HepG2 (cell line): ENCODE measurements at regions not wholly inside any gene's neighbourhood (a gene's known extent, or its start where the extent isn't known, plus 50 kb on each side); places are given as distances from the start of the nearest gene placed in this dataset.
A peak's percentile ranks its signal among the peaks of the same experiment; 100 is the strongest.

Source experiments
- CBX1 ChIP-seq: IDR thresholded peaks from one replicate; pipeline ENCODE4 v1.6.1; 2016; ENCODE audit warnings: antibody characterized with exemption, low read depth
- KDM6A ChIP-seq: IDR thresholded peaks from 2 replicates; pipeline ENCODE4 v1.6.1; 2016; ENCODE audit warnings: low read depth
- PHF20 ChIP-seq: sonication (generic); formaldehyde crosslinking; IDR thresholded peaks from 2 replicates; pipeline ENCODE4 v1.5.0; 2020; ENCODE audit warnings: mild to moderate bottlenecking, missing genetic modification reagents
- POGZ ChIP-seq: sonication (generic); formaldehyde crosslinking; IDR thresholded peaks from 2 replicates; pipeline ENCODE4 v1.4.0; 2020; ENCODE audit warnings: mild to moderate bottlenecking, missing genetic modification reagents
- SETDB1 ChIP-seq: sonication (generic); formaldehyde crosslinking; IDR thresholded peaks from 2 replicates; pipeline ENCODE4 v1.5.1; 2020; ENCODE audit warnings: missing genetic modification reagents, mild to moderate bottlenecking, borderline replicate concordance
- SOX5 ChIP-seq: IDR thresholded peaks from 2 replicates; pipeline ENCODE4 v1.6.1; 2016; ENCODE audit warnings: borderline replicate concordance
- TCF7L2 ChIP-seq: IDR thresholded peaks from 2 replicates; pipeline ENCODE4 v1.6.1; 2011; ENCODE audit warnings: mild to moderate bottlenecking, low read depth, low read length, moderate library complexity
- ZC3H13 ChIP-seq: sonication (generic); formaldehyde crosslinking; IDR thresholded peaks from 2 replicates; pipeline ENCODE4 v1.8.1; 2023; ENCODE audit warnings: mild to moderate bottlenecking, missing genetic modification reagents, moderate library complexity
- ZMYM3 ChIP-seq: sonication (generic); formaldehyde crosslinking; IDR thresholded peaks from 2 replicates; pipeline ENCODE4 v1.5.1; 2020; ENCODE audit warnings: mild to moderate bottlenecking, missing genetic modification reagents
- ZNF224 ChIP-seq: sonication (generic); formaldehyde crosslinking; IDR thresholded peaks from 2 replicates; pipeline ENCODE4 v1.5.0; 2020; ENCODE audit warnings: mild to moderate bottlenecking, missing genetic modification reagents
- ZNF235 ChIP-seq: sonication (generic); formaldehyde crosslinking; IDR thresholded peaks from 2 replicates; pipeline ENCODE4 v1.8.1; 2023; ENCODE audit warnings: mild to moderate bottlenecking, missing genetic modification reagents, borderline replicate concordance
- ZNF510 ChIP-seq: sonication (generic); formaldehyde crosslinking; IDR thresholded peaks from 2 replicates; pipeline ENCODE4 v1.4.0; 2020; ENCODE audit warnings: low read depth, mild to moderate bottlenecking, missing genetic modification reagents
- ZNF557 ChIP-seq: sonication (generic); formaldehyde crosslinking; IDR thresholded peaks from 2 replicates; pipeline ENCODE4 v1.4.0; 2020; ENCODE audit warnings: missing genetic modification reagents
- ZNF564 ChIP-seq: sonication (generic); formaldehyde crosslinking; IDR thresholded peaks from 2 replicates; pipeline ENCODE4 v1.8.1; 2023; ENCODE audit warnings: mild to moderate bottlenecking, missing genetic modification reagents
- ZNF749 ChIP-seq: sonication (generic); formaldehyde crosslinking; IDR thresholded peaks from 2 replicates; pipeline ENCODE4 v1.8.0; 2022; ENCODE audit warnings: mild to moderate bottlenecking, missing genetic modification reagents, moderate library complexity, borderline replicate concordance
- ZNF816 ChIP-seq: sonication (generic); formaldehyde crosslinking; IDR thresholded peaks from 2 replicates; pipeline ENCODE4 v1.8.0; 2022; ENCODE audit warnings: missing genetic modification reagents, mild to moderate bottlenecking, borderline replicate concordance
- TF ChIP-seq, protein P1 (sequence below): conservative IDR thresholded peaks from 2 replicates; pipeline ENCODE4 v1.6.1; 2018; ENCODE audit warnings: missing genetic modification reagents
- TF ChIP-seq, protein P2 (sequence below): sonication (generic); formaldehyde crosslinking; IDR thresholded peaks from 2 replicates; pipeline ENCODE4 v1.8.0; 2023; ENCODE audit warnings: mild to moderate bottlenecking, missing genetic modification reagents
- TF ChIP-seq, protein P3 (sequence below): sonication (generic); formaldehyde crosslinking; IDR thresholded peaks from 2 replicates; pipeline ENCODE4 v1.4.0; 2020; ENCODE audit warnings: mild to moderate bottlenecking, missing genetic modification reagents, borderline replicate concordance
- TF ChIP-seq, protein P4 (sequence below): IDR thresholded peaks from 2 replicates; pipeline ENCODE4 v1.6.1; 2016; ENCODE audit warnings: missing biosample characterization, missing genetic modification reagents, low read depth
- TF ChIP-seq, protein P5 (sequence below): sonication (generic); formaldehyde crosslinking; IDR thresholded peaks from 2 replicates; pipeline ENCODE4 v1.4.0; 2020; ENCODE audit warnings: missing genetic modification reagents; ENCODE audit errors: not compliant biosample characterization
- TF ChIP-seq, protein P6 (sequence below): sonication (generic); formaldehyde crosslinking; IDR thresholded peaks from 2 replicates; pipeline ENCODE4 v1.5.0; 2020; ENCODE audit warnings: mild to moderate bottlenecking, missing genetic modification reagents

DNA sequence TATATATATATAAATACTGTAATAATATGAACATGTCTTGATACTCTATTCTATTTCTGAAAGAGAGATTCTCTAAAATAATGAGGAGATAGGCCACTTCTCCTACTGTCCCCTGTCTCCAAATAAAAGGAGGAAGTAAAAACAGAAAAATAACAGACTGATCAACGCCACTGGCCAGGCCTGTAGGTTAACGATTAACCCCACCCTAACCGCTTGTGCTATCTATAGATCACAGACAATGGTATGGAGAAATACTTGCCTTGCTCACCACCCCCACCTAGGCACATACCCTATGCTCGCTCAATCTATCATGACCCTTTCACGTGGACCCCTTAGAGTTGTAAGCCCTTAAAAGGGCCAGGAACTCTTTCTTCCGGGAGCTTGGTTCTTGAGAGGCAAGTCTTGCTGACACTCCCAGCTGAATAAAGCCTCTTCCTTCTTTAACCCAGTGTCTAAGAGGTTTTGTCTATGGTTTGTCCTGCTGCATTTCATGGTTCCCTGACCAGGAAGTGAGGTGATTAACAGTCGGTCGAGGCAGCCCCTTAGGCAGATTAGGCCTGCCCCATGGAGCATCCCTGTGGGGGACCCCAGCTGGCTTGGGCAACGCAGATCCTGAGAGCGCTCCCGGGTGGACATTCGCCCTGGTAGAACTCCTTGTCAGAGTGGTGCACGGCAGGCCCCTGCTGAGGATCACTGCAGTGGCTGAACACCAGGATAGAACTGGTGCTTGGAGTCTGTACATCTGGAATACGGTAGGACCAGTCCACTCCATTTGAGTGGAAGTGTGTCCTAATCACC lies 521.8 kb upstream of the CNTN3 start (continued):
- TF ChIP-seq, protein P1, sequence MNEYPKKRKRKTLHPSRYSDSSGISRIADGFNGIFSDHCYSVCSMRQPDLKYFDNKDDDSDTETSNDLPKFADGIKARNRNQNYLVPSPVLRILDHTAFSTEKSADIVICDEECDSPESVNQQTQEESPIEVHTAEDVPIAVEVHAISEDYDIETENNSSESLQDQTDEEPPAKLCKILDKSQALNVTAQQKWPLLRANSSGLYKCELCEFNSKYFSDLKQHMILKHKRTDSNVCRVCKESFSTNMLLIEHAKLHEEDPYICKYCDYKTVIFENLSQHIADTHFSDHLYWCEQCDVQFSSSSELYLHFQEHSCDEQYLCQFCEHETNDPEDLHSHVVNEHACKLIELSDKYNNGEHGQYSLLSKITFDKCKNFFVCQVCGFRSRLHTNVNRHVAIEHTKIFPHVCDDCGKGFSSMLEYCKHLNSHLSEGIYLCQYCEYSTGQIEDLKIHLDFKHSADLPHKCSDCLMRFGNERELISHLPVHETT (CRISPR knock-in tag): no peak
- TF ChIP-seq ZC3H13 (CRISPR knock-in tag) (no peak), ZNF224 (CRISPR knock-in tag) (no peak), SETDB1 (CRISPR knock-in tag) (0 out of 2 replicates have a peak, but pooled peaks have one; percentile 34), ZMYM3 (CRISPR knock-in tag) (no peak), ZNF816 (CRISPR knock-in tag) (no peak), ZNF510 (no peak), KDM6A (CRISPR knock-in tag) (no peak), TCF7L2 (no peak), PHF20 (CRISPR knock-in tag) (no peak), POGZ (CRISPR knock-in tag) (0 out of 2 replicates have a peak, but pooled peaks have one; percentile 25), ZNF749 (CRISPR knock-in tag) (no peak), ZNF235 (CRISPR knock-in tag) (no peak), ZNF564 (CRISPR knock-in tag) (no peak), ZNF557 (CRISPR knock-in tag) (no peak), CBX1 (no peak), SOX5 (peak; percentile 53; the same call in 1 of the 2 replicates)
- TF ChIP-seq, protein P2, sequence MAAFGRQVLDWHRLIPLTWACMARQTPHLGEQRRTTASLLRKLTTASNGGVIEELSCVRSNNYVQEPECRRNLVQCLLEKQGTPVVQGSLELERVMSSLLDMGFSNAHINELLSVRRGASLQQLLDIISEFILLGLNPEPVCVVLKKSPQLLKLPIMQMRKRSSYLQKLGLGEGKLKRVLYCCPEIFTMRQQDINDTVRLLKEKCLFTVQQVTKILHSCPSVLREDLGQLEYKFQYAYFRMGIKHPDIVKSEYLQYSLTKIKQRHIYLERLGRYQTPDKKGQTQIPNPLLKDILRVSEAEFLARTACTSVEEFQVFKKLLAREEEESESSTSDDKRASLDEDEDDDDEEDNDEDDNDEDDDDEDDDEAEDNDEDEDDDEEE (CRISPR knock-in tag): no peak
- TF ChIP-seq, protein P3, sequence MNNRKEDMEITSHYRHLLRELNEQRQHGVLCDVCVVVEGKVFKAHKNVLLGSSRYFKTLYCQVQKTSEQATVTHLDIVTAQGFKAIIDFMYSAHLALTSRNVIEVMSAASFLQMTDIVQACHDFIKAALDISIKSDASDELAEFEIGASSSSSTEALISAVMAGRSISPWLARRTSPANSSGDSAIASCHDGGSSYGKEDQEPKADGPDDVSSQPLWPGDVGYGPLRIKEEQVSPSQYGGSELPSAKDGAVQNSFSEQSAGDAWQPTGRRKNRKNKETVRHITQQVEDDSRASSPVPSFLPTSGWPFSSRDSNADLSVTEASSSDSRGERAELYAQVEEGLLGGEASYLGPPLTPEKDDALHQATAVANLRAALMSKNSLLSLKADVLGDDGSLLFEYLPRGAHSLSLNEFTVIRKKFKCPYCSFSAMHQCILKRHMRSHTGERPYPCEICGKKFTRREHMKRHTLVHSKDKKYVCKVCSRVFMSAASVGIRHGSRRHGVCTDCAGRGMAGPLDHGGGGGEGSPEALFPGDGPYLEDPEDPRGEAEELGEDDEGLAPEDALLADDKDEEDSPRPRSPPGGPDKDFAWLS (CRISPR knock-in tag): no peak
- TF ChIP-seq, protein P4, sequence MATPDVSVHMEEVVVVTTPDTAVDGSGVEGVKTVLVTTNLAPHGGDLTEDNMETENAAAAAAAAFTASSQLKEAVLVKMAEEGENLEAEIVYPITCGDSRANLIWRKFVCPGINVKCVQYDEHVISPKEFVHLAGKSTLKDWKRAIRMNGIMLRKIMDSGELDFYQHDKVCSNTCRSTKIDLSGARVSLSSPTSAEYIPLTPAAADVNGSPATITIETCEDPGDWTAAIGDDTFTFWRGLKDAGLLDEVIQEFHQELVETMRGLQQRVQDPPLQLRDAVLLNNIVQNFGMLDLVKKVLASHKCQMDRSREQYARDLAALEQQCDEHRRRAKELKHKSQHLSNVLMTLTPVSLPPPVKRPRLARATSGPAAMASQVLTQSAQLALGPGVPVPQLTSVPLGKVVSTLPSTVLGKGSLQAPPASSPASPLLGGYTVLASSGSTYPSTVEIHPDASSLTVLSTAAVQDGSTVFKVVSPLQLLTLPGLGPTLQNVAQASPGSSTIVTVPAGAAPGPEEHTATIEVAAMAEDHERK (CRISPR knock-in tag): no peak
- TF ChIP-seq, protein P5, sequence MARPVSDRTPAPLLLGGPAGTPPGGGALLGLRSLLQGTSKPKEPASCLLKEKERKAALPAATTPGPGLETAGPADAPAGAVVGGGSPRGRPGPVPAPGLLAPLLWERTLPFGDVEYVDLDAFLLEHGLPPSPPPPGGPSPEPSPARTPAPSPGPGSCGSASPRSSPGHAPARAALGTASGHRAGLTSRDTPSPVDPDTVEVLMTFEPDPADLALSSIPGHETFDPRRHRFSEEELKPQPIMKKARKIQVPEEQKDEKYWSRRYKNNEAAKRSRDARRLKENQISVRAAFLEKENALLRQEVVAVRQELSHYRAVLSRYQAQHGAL (CRISPR knock-in tag): no peak
- TF ChIP-seq, protein P6, sequence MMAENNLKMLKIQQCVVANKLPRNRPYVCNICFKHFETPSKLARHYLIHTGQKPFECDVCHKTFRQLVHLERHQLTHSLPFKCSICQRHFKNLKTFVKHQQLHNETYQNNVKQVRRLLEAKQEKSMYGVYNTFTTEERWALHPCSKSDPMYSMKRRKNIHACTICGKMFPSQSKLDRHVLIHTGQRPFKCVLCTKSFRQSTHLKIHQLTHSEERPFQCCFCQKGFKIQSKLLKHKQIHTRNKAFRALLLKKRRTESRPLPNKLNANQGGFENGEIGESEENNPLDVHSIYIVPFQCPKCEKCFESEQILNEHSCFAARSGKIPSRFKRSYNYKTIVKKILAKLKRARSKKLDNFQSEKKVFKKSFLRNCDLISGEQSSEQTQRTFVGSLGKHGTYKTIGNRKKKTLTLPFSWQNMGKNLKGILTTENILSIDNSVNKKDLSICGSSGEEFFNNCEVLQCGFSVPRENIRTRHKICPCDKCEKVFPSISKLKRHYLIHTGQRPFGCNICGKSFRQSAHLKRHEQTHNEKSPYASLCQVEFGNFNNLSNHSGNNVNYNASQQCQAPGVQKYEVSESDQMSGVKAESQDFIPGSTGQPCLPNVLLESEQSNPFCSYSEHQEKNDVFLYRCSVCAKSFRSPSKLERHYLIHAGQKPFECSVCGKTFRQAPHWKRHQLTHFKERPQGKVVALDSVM (CRISPR knock-in tag): no peak
